ENCODE measurements at regions not wholly inside any gene's neighbourhood (a gene's known extent, or its start where the extent isn't known, plus 50 kb on each side); places are given as distances from the start of the nearest gene placed in this dataset.
"Not testable (repeated sequence)": the region's sequence is repeated elsewhere in the genome, so short reads cannot be mapped to it uniquely, and the experiment has no call there.

DNA sequence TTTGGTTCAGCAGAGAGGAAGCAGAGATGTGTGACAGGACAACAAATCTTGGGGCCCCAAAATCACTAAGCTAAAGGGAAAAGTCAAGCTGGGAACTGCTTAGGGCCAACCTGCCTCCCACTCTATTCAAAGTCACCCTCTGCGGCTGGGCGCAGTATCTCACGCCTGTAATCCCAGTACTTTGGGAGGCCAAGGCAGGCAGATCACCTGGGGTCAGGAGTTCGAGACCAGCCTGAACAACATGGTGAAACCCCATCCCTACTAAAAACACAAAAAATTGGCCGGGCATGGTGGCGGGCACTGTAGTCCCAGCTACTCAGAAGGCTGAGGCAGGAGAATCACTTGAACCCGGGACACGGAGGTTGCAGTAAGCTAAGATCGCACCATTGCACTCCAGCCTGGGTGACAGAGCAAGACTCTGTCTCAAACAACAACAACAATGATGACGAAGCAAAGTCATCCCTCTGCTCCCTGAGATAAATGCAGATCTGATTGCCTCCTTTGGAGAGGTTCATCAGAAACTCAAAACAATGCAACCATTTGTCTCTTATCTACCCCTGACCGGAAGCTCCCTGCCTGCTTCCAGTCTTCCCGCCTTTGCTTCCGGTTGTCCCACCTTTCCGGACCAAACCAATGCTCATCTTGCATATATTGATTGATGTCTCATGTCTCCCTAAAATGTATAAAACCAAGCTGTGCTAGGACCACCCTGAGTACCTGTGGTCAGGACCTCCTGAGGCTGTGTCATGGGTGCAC is 136.4 kb upstream of the AFDN start:
- not testable (repeated sequence) for DNase-seq (ENCODE audit: low read depth)

- DNase-seq (ENCODE audit: low read depth): no peak
These were observed 135.8 kb upstream of the AFDN start for GRCh38 chr6:167690931-167691330.

- no peak for DNase-seq (ENCODE audit: low read depth)
These were observed 135.0 kb upstream of the AFDN start for GRCh38 chr6:167691533-167692312.

GRCh38 chr6:167693478-167693877 is 133.2 kb upstream of the AFDN start:
- not testable (repeated sequence) for DNase-seq (ENCODE audit: low read depth)

DNA sequence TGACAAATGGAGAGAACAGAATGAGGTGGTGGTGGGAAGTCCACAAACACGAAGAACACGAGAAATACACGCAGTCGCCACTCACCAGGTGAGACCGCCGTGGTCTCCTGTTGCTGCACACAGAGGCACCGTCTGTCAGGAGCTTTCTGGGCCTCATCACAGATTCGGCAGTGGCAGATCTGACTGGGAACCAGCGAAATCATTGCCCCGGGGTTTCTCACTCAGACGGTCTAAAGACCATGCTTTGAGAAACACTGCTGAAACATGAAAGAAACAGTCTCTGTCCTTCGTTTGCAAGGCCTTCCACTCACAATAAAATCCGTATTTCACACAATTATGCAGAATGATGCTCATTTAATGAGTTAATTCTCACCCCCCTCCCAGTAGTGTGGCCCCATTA is 130.9 kb upstream of the AFDN start:
- no peak for DNase-seq (ENCODE audit: low read depth)

DNA sequence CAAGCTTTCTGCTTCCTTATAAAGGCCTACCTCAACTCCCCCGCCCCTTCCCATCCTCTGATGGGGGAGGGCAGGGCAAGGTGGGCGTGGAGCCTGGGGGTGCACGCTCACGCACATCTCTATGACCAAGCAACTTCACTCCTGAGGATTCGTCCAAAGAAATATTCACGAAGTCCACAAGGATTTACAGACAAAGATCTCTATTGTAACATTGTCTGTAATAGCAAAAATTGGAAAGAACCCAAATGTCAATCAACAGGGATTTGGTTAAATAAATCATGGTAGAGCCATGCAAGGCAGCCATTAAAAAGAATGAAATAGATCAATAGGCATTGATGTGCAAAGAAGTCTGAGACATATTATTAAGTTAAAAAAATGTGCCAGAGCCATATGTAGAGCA is 130.4 kb upstream of the AFDN start:
- no peak for DNase-seq (ENCODE audit: low read depth)

DNA sequence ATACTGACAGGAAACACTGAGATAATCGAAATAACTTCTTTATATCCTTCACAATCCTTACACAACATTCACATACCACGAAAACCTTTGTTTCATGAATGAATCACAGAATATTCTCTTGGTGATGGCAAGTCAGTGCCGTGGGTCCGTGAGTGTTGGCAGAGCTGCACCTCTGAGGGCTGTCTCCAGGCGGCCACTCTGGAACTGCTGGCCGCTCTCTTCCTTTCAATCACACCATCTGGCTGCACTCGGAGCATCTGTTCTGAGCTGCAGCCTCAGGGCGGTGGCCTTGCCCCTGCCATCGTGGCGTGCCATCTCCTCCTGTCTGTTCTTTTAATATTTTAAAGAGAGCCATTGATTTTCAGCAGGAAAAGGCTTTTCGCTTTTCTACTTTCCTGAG is 129.4 kb upstream of the AFDN start:
- DNase-seq (ENCODE audit: low read depth): no peak

DNA sequence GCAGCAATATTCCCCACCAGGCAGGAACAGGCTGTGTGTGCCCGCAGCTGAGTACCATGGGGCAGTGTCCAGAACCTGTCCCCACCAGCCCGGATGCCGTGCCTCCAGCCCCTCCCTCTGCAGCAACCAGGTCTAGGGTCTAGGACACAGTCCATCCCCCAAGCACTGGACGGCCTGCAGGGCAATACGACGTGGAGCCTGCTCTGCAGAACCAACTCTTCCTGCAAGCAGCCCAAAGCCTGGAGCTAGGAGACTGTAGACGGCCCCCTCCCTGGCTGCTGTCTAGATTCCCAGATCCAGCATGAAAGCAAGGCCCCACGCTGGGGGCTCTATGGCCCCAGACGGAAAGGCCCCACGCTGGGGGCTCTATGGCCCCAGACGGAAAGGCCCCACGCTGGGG is 128.2 kb upstream of the AFDN start:
- no peak for DNase-seq (ENCODE audit: low read depth)

- no peak for DNase-seq (ENCODE audit: low read depth)
These were observed 127.4 kb upstream of the AFDN start for GRCh38 chr6:167699141-167699931.

GRCh38 chr6:167700199-167700598 is 126.5 kb upstream of the AFDN start:
- no peak for DNase-seq (ENCODE audit: low read depth)

GRCh38 chr6:167701010-167701409 is 125.7 kb upstream of the AFDN start:
- no peak for DNase-seq (ENCODE audit: low read depth)

- DNase-seq (ENCODE audit: low read depth): no peak
These were observed 124.4 kb upstream of the AFDN start for GRCh38 chr6:167702241-167702827.

DNA sequence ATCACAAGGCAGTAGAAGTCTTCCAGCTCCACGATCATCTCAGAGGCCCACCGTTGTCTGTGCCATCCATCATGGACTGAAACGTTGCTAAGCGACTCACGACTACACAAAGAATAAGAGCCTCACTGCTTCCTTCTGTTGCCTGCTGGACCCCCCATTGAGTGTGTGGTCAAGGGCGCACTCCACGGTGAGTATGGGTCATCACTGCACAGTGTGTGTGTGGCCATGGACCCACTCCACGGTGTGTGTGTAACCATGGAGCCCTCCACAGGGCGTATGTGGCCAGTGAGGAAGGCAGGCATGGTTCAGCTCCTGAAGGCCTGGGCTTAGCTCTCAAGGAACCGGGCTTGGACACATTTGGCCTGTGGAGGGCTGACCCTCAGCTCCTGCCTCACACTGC is 123.4 kb upstream of the AFDN start:
- DNase-seq (ENCODE audit: low read depth): no peak

DNA sequence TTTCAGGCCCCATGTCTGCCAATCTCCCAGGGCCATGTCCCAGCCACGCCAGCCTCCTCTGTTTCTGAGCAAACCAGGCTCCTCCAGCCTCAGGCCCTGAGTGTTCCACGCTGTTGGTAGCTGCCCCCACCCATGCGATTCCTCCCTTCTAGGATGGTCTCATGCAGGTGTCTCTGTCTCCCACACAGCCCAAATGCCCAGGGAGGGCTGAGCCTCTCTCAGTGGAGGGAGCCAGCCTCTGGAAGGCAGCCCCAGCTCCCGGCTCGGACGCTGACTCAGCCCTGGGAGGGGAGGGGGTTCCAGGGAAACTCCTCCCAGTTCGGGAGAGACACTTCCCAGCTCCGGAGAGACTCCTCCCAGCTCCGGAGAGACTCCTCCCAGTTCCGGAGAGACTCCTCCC is 122.9 kb upstream of the AFDN start:
- no peak for DNase-seq (ENCODE audit: low read depth)

DNA sequence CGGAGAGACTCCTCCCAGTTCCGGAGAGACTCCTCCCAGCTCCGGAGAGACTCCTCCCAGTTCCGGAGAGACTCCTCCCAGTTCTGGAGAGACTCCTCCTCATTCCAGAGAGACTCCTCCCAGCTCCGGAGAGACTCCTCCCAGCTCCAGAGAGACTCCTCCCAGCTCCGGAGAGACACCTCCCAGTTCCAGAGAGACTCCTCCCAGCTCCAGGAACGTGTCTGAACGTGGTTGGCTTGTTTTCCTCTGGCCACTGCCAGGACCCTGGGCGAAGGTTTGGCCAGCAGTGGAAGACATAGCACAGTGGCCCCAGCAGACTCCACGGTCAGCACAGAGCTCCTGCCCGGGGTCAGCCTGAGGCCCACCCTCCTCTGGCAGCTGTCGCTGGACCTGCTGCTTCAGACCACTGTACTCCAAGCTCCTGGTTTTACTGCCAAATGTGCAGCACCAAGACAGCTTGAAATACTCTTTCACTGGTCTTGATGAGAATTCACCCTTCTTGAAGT is 122.3 kb upstream of the AFDN start:
- DNase-seq (ENCODE audit: low read depth): no peak

DNA sequence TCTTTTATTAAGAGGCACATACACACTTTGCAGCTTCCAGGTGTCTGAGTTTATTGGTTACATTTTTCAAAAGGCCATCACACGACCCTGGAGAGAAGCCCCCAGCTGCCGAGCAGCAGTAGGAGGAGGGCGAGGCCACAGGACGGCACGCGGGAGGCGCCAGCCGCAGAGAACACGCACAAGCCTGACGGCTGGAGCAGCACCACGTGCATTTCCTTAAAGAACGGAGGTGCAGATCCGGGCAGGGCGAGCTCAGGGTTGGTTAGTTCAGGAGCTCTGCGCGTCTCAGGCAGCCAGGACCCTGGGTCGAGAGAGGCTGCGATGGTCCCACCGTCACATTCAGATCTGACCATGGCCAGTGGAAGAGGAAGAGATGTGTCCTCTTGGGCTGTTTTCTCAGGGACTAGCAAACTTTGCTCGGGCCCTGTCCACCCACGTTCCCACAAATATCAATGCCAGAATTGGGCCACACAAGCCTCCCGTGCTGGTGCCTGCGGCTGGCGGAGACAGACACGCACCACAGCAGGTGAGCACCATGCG is 121.4 kb upstream of the AFDN start:
- no peak for DNase-seq (ENCODE audit: low read depth)

DNA sequence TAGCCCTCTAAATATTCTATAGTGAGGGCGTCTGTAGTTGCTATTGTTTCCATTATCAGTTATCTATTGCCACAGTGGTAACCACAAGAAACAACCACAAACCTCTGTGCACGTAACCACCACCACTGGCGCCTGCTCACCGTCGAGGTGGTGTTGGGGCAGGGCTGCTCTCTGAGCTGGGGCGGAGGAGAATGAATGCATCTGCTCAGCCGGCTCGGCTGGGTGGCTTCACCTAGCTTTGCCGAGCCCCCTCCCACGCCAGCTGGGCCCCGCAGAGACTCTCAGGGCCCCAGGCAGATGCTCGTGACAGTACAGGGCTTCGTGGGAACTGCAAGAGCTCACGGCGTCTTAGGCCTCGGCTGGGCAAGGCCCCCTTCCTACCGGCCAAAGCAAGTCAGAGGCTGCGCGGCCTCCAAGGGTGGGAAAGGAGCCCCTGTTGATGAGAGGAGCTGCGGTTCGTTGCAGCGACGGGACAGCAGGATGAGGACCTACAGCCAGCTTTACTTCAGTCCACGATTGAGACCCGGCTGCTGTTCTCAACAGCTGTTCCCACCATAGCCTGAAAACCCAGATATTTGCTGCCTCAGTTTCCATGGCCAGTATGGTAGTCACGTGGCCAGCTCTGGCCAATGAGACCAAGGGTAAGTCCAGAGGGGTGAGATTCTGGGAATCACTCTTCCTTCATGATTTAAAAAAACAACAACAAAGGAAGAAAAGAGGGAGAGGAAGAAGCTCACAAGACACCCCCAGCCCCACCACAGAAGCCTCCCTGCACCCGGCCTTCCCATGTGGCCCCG is 120.2 kb upstream of the AFDN start:
- DNase-seq (ENCODE audit: low read depth): no peak

DNA sequence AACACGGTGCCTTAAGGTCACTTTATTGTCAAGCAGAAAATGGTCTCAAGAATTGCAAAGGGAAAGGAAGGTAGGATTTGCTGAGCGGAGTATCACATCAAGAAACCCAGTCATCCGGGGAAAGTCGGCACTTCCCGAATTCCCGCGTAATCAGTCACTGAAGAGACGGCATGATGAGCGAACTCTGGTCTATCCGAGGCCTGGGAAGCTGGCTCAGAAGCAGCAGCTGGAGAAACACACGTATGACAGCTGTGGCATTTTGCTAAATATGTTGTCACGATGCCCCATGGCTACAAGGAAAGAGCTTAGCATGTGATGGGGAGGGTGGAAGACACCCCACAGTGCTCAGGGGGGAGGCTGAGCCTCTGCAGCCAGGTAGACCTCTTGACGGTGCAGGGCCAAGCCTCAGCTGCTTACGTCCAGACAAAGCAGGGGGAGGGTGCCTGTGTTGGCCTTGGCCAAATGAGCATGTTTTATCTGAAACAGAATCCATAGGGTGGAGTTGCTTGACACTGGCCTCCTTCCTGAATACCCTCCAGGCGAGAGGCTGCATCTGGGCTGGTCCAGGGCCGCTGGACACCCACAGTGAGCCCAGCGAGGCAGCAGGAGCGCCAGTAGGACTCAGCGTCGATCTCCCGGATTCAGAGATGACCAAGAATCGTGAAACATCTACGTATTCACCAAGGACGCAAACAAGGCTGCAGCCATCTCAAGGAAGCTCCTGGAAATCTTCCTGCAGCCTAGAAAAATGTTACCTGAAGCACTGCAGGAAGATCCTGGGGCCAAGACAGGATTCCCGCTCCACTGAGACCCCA is 118.8 kb upstream of the AFDN start:
- DNase-seq (ENCODE audit: low read depth): no peak

DNA sequence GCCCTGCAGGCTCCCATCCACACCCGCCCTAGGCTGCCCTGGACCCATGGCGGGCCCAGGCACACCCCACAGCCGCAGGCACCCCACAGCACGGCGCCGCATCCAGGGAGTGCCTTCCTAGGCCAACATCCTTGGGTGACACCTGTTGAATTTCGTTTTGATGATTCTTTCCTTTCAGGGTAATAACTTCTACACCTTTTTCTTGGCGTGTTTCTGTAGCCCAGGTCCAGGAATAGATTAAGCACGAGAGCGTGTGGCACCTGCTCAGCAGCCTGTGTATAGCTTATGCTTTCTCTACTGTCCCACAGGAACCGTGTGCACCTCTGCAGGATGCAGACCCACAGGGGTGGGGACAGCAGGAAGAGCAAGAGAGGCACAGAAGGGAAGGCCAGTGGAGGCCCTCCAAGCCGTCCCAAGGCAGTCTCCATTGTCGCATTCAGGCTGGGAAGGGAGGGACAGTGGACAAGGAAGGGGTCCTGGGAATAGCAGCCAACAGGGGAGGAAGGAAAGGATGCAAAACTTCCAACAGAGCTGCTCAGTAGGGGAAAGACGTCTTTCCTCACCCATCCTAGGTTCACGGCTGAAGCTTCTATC is 118.1 kb upstream of the AFDN start:
- no peak for DNase-seq (ENCODE audit: low read depth)

- DNase-seq (ENCODE audit: low read depth): no peak
These were observed 117.5 kb upstream of the AFDN start for GRCh38 chr6:167709196-167709595.
